ENCODE measurements at regions not wholly inside any gene's neighbourhood (a gene's known extent, or its start where the extent isn't known, plus 50 kb on each side); places are given as distances from the start of the nearest gene placed in this dataset.

DNA sequence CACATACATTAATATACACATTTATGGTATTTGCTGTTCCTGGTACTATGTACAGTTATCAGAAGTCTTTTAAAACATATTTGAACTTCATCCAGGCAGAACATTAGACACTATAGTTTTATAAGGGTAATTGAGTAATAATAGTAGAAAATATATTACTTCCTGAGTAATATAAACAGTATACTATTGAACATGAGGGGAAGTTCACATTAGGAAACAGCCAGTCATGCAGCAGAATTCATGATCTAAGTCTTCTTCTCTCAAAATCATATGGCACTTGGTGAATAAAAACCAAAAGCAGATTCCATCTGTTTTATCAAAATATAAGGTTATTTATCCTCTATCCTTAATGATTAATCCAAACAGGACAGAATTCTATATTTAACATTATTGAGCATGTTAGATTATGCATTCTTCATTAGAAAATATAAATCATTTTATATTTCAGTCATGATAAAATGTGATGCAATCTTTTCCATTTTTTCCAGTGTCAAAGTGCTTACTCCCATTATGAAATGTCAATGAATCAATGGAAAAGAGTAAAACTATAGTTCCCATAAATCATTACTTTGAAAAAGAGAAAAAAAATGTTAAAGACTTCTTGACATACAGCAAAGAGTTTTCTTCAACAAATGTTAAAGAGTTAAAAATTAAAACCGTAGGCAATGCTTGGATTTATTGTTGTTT is 584.3 kb upstream of the TUSC1 start:
- TF ChIP-seq, protein P1, sequence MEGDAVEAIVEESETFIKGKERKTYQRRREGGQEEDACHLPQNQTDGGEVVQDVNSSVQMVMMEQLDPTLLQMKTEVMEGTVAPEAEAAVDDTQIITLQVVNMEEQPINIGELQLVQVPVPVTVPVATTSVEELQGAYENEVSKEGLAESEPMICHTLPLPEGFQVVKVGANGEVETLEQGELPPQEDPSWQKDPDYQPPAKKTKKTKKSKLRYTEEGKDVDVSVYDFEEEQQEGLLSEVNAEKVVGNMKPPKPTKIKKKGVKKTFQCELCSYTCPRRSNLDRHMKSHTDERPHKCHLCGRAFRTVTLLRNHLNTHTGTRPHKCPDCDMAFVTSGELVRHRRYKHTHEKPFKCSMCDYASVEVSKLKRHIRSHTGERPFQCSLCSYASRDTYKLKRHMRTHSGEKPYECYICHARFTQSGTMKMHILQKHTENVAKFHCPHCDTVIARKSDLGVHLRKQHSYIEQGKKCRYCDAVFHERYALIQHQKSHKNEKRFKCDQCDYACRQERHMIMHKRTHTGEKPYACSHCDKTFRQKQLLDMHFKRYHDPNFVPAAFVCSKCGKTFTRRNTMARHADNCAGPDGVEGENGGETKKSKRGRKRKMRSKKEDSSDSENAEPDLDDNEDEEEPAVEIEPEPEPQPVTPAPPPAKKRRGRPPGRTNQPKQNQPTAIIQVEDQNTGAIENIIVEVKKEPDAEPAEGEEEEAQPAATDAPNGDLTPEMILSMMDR (IDR thresholded peaks at IDR 0.05), result no peak
- H3K36me3 ChIP-seq, result no peaks in the 10 kb centered on the region
- no peak overlapping the region for H3K27ac ChIP-seq
- H3K9me3 ChIP-seq, result no peaks in the 10 kb centered on the region
- intact Hi-C loops (cut with DNase I; ENCODE audit: low total_unique reads), result no loop called here
- no peak overlapping the region for H3K4me3 ChIP-seq
- no peak for DNase-seq (ENCODE audit: low spot score in 2 of 2)
- no peaks in the 10 kb centered on the region for H3K27me3 ChIP-seq
- no peaks in the 10 kb centered on the region for H3K4me1 ChIP-seq

DNA sequence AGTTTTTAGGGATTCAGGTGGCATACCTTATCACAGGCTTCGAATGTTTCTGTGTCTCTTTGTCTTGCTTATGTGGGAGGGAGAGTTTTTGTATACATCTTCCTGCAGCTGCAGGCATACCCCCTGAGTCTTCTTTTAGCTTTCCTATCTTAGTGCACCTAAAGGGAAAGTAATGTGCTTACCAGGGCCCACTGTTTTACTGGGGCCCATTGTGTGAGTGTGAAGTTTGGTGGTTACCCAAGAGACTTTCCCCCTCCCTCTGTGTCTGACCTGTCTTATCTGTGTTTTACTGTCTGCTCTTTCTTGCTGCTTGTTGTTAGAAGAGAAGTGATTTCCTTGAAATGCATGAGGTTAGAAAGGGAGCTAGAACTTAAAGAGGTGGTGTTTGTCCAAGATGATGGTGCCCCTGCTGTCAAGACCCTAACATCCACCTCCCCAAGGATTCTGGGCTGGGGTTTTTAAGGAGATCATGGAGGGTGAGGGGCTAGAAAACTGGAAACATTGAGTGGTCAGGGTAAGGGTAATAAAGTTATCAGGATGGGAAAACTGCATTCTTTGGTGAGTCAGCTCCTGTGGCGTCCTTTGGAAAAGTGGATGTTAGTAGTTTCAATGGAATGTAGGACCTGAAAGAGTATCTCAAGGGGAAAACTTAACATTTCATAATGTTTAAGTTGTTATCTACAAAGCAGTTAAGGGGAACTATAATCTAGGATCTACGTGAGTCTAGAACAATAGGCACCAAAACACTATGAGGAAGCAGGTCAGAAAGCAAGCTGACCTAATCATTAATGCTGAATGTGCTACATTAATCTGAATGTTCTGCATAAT is 583.5 kb upstream of the TUSC1 start:
- DNase-seq (ENCODE audit: low spot score in 2 of 2), result no peak
- H3K27me3 ChIP-seq, result no peaks in the 10 kb centered on the region
- no peaks in the 10 kb centered on the region for H3K9me3 ChIP-seq
- intact Hi-C loops (cut with DNase I; ENCODE audit: low total_unique reads), result no loop called here
- H3K4me1 ChIP-seq, result no peaks in the 10 kb centered on the region
- no peak overlapping the region for H3K27ac ChIP-seq
- TF ChIP-seq, protein P1 (IDR thresholded peaks at IDR 0.05), result no peak
- TF ChIP-seq POLR2AphosphoS5 (IDR thresholded peaks at IDR 0.05) (no peak), POLR2A (IDR thresholded peaks at IDR 0.05) (no peak)
- H3K4me3 ChIP-seq, result no peak overlapping the region
- no peaks in the 10 kb centered on the region for H3K36me3 ChIP-seq

DNA sequence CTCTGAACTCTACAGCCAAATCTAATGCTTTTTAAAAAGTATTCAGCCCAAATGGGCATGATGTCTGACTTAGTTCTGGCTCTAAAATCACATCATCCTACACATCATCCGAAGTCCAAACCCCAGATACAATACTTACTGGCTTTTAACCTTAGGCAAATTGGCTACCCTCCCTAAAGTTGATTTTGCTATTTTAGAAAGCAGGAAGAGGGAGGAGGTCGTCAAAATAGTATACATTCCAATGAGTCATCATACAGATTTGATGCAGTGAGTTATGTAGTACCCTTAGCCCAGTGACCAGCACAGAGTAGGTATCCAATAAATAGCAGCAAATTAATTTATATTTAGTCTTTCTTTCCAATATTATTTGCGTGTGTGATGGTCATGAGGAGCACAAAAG is 582.0 kb upstream of the TUSC1 start:
- no peak for DNase-seq (ENCODE audit: low spot score in 2 of 2)
- TF ChIP-seq POLR2AphosphoS5 (IDR thresholded peaks at IDR 0.05), result no peak
- Histone ChIP-seq H3K4me3 (no peak overlapping the region), H3K27ac (no peak overlapping the region), H3K4me1 (no peaks in the 10 kb centered on the region), H3K36me3 (no peaks in the 10 kb centered on the region), H3K9me3 (no peaks in the 10 kb centered on the region), H3K27me3 (no peaks in the 10 kb centered on the region)
- intact Hi-C loops (cut with DNase I; ENCODE audit: low total_unique reads), result no loop called here

DNA sequence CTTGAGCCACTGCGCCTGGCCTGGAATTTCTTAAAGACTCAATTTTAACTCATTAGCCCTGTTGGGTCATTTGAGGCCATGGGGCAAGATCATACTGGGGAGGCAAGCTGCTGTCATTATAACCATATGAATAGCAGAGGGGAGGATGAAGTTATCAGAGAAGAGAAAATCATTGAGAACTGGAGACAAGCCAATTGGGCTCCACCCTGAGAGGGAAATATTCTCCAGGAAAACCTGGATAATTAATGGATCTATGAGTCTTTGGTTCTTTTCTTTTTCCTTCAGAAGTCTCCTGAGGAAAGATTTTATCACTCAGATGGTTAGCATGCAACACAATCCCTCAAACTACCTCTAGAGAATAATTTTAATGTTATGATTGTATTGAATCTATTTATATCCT is 569.6 kb upstream of the TUSC1 start:
- H3K4me1 ChIP-seq, result no peaks in the 10 kb centered on the region
- no peak for TF ChIP-seq POLR2A (IDR thresholded peaks at IDR 0.05)
- TF ChIP-seq, protein P1 (IDR thresholded peaks at IDR 0.05), result no peak
- no peak for TF ChIP-seq POLR2AphosphoS5 (IDR thresholded peaks at IDR 0.05)
- no peak overlapping the region for H3K4me3 ChIP-seq
- no peaks in the 10 kb centered on the region for H3K27me3 ChIP-seq
- H3K9me3 ChIP-seq, result no peaks in the 10 kb centered on the region
- DNase-seq (ENCODE audit: low spot score in 2 of 2), result no peak
- H3K36me3 ChIP-seq, result no peaks in the 10 kb centered on the region
- no peak overlapping the region for H3K27ac ChIP-seq
- intact Hi-C loops (cut with DNase I; ENCODE audit: low total_unique reads), result no loop called here

DNA sequence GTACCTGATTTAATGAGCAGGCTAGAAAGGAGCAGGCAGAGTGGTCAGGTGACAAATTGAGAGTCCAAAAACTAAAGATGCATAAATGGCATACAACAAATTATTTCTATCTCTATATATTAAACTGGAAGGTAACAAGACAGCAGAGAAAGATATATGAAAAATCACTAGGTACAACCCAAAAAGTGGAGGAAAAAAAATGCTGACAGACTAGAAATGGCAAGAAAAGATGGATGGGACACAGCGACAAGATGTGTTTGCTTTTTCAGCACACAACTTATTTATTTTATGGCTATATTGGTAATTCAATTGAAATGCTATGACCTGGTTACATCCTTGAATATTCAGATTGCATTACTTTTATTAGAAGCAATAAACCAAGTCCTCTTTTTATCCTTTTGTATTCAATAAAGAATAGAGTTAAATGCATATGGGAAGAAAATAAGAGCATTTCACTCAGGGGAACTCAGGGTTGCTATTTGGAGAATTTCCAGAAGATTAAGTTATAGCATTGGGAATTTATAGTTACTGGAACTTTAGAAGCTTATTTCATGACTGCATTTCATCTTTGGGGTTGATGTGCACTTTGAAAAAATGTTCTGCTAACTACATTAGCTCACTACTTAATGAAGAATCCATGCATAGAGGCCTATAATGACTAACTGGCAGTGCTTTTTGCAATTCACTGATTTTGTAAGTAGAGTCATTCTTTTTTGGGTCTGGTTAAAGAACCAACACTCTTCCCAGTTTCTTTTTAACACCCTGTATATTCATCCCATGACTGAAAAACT is 566.6 kb upstream of the TUSC1 start:
- no peak overlapping the region for H3K27ac ChIP-seq
- no peaks in the 10 kb centered on the region for H3K36me3 ChIP-seq
- H3K27me3 ChIP-seq, result no peaks in the 10 kb centered on the region
- no peak overlapping the region for H3K4me3 ChIP-seq
- no peak for TF ChIP-seq POLR2AphosphoS5 (IDR thresholded peaks at IDR 0.05)
- TF ChIP-seq, protein P1 (IDR thresholded peaks at IDR 0.05), result no peak
- H3K9me3 ChIP-seq, result no peaks in the 10 kb centered on the region
- DNase-seq (ENCODE audit: low spot score in 2 of 2), result no peak
- no peaks in the 10 kb centered on the region for H3K4me1 ChIP-seq
- intact Hi-C loops (cut with DNase I; ENCODE audit: low total_unique reads), result no loop called here

All from breast epithelium (tissue), 4 donors.